ENCODE measurements at regions not wholly inside any gene's neighbourhood (a gene's known extent, or its start where the extent isn't known, plus 50 kb on each side); places are given as distances from the start of the nearest gene placed in this dataset.

DNA sequence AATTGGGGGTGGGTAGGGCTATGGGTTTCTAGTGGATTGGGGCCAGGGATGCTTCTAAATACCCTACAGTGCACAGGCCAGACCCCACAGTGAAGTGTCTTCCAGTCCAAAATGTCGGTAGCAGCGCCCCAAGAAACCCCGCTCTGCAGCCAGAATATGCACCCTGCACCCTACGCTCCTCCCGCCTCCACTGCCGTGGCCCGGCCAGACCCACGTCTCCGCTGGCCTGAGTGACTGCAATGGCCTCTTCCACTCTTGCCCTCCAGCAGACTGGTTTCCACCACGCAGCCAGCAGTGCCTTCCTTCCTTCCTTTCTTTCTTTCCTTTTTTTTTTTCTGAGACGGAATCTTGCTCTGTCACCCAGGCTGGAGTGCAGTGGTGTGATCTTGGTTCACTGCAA lies 91.4 kb upstream of the TAF1B start:
- H3K4me1 ChIP-seq (ENCODE audit: low read depth): peaks cover 21% of the 10 kb centered on the region
- intact Hi-C loops (cut with DNase I, micrococcal nuclease): no loop called here

DNA sequence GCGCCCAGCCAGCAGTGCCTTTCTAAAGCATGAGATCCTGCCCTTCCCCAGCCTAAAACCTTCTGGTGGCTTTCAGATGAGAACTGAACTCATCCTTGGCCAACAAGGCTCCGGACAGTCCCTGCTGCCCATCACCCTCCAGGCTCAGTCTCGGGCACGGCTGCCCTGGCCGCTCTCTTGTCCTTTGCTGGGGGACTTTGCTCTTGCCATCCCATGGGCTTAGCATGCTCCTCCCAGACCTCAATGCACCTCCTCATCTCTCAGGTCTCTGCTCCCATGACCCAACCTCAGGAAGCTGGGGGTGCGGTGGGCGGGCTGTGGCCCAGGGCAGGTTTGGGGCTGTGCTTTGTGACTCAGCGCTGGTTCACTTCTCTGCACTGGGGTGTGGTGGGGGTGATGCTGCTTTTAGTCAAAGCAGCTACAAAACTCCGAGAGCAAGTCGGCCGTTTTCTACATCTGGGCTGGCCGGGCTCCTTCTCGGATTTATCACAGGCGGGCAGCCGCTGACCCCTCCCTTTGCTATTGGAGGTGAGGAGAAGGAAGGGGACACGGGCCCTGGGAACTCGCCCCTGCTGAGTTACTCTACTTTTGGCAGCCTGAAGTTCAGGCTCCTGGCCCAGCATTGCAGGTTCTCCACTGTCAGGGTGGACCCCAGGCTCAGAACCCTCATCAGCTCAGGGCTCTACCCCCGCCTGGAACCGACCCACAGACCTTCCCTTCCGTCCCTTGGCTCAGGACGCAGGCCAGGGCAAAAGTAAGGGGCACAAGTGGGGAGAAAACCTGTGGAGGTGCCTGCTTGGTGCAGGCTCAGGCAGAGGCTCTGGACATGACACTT lies 90.6 kb upstream of the TAF1B start:
- ATAC-seq (peak; percentile 3), DNase-seq (peak in 2 of 3 donors; percentile 39 to 56)
- intact Hi-C loops (cut with DNase I, micrococcal nuclease): no loop called here

More for the DNA sequence above, 91.4 kb upstream of the TAF1B start:
- no peak for DNase-seq
- TF ChIP-seq, protein P1, sequence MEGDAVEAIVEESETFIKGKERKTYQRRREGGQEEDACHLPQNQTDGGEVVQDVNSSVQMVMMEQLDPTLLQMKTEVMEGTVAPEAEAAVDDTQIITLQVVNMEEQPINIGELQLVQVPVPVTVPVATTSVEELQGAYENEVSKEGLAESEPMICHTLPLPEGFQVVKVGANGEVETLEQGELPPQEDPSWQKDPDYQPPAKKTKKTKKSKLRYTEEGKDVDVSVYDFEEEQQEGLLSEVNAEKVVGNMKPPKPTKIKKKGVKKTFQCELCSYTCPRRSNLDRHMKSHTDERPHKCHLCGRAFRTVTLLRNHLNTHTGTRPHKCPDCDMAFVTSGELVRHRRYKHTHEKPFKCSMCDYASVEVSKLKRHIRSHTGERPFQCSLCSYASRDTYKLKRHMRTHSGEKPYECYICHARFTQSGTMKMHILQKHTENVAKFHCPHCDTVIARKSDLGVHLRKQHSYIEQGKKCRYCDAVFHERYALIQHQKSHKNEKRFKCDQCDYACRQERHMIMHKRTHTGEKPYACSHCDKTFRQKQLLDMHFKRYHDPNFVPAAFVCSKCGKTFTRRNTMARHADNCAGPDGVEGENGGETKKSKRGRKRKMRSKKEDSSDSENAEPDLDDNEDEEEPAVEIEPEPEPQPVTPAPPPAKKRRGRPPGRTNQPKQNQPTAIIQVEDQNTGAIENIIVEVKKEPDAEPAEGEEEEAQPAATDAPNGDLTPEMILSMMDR (IDR thresholded peaks at IDR 0.05): no peak
- ATAC-seq: no peak
- H3K9me3 ChIP-seq: no peaks in the 10 kb centered on the region
- no peak overlapping the region for H3K4me3 ChIP-seq
- no peaks in the 10 kb centered on the region for H3K36me3 ChIP-seq (ENCODE audit: low read depth)

DNA sequence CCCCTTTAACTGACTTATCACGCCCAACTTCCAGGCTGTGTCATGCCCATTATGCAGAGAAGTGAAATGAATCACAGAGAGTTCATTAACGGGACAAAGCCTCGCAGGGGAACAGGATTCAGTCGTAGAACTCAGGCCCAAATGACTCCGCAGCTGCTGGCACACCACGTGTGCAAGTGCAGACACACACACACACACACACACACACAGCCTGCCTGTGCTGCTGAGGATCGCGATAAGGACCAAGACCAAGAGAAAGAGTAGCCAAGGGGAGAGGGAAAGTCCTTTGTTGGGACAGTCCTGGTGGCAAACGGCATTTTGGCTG lies 90.0 kb upstream of the TAF1B start:
- Histone ChIP-seq H3K9me3 (no peaks in the 10 kb centered on the region), H3K36me3 (ENCODE audit: low read depth) (no peaks in the 10 kb centered on the region), H3K4me1 (ENCODE audit: low read depth) (peaks cover 21% of the 10 kb centered on the region), H3K4me3 (no peak overlapping the region)
- DNase-seq (peak in 2 of 3 donors; percentile 52 to 59), ATAC-seq (peak; percentile 78)
- TF ChIP-seq, protein P1 (IDR thresholded peaks at IDR 0.05): no peak
- intact Hi-C loops (cut with DNase I, micrococcal nuclease): no loop called here

More for the DNA sequence above, 90.6 kb upstream of the TAF1B start:
- Histone ChIP-seq H3K4me3 (no peak overlapping the region), H3K36me3 (ENCODE audit: low read depth) (no peaks in the 10 kb centered on the region), H3K4me1 (ENCODE audit: low read depth) (peaks cover 21% of the 10 kb centered on the region), H3K9me3 (no peaks in the 10 kb centered on the region)
- TF ChIP-seq, protein P1 (IDR thresholded peaks at IDR 0.05): no peak

DNA sequence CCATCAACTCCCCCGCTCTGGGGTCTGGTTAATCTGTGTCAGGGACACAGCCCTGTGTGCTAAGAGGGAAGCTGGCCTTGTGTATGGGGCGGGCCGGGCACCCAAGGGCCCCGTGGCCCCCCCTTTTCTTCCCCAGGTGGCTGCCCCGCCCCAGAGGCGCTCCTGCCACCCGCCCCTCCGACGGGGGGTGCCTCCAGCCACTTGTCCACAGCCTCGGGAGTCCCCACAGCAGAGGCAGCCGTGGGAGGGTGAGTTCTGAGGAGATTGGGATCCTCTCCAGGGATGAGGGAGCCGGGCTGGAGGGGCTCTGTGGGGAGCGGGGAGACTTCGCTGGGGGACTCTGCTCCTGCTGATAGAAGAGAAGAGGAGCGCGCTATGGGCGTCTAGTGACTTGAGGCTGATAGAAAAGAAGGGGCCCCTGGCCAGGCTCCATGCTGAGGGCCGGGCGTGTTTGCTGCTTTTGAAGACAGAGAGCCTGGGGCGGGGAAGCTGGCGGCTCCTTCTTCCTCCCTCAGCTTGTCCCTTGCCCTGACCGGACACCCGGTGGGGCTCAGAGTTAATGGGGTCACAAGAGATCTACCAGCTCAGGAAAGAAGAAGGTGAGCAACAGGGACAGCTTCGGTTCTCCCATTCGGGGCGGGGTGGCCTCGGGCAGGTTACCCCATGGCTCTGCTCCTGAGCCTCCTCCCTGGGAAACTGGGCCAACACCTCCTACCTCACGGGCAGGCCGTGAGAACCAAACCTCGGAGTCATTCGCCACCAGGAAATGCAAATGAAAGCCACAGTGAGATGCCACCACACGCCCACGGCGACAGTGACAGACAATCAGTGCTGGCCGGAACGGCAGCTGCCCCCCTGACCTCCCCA lies 89.4 kb upstream of the TAF1B start:
- TF ChIP-seq, protein P1 (IDR thresholded peaks at IDR 0.05): no peak
- peak; percentile 64 to 72 (median 71) for DNase-seq

DNA sequence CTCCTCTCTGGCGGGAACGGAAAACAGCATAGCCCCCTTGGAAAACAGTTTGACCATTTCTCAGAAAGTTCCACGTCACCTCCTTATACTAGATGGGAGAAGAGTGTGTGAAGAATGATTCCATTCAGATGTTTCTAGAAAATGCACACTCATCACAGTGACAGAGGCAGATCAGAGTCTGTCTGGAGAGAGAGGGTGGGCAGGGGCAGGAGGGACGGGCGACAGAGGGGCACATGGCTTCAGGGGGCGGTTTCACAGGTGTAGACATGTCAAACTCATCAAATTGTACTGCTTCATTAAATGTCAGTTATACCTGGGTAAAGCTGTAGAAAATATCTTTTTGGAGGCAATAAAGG lies 88.8 kb upstream of the TAF1B start:
- Histone ChIP-seq H3K4me3 (no peak overlapping the region), H3K36me3 (ENCODE audit: low read depth) (no peaks in the 10 kb centered on the region), H3K9me3 (no peaks in the 10 kb centered on the region), H3K4me1 (ENCODE audit: low read depth) (peaks cover 16% of the 10 kb centered on the region)
- intact Hi-C loops (cut with DNase I, micrococcal nuclease): no loop called here
- TF ChIP-seq, protein P1 (IDR thresholded peaks at IDR 0.05): no peak
- DNase-seq (no peak), ATAC-seq (no peak)

More for the DNA sequence above, 89.4 kb upstream of the TAF1B start:
- intact Hi-C loops (cut with DNase I, micrococcal nuclease): no loop called here
- H3K36me3 ChIP-seq (ENCODE audit: low read depth): no peaks in the 10 kb centered on the region
- H3K9me3 ChIP-seq: no peaks in the 10 kb centered on the region
- peaks cover 18% of the 10 kb centered on the region for H3K4me1 ChIP-seq (ENCODE audit: low read depth)
- peak; percentile 79 for ATAC-seq
- H3K4me3 ChIP-seq: no peak overlapping the region

Measured in mucosa of descending colon (tissue), 3 donors.